Loucy (cell line): ENCODE measurements at regions not wholly inside any gene's neighbourhood (a gene's known extent, or its start where the extent isn't known, plus 50 kb on each side); places are given as distances from the start of the nearest gene placed in this dataset.

Source experiments
- H2AFZ ChIP-seq: fragments of 200-600 bp; sonication (generic); 2 replicates; pipeline ENCODE4 v1.6.0; 2016; ENCODE audit warnings: antibody characterized with exemption, mild to moderate bottlenecking, low read length, moderate library complexity
- H3F3A ChIP-seq: fragments of 200-600 bp; 2 replicates; pipeline ENCODE4 v1.6.0; 2016; ENCODE audit warnings: antibody characterized with exemption, low read depth, mild to moderate bottlenecking
- H3K27me3 ChIP-seq: fragments of 200-600 bp; sonication (generic); 2 replicates; pipeline ENCODE4 v1.6.1; 2014; ENCODE audit warnings: low read length, mild to moderate bottlenecking; ENCODE audit not compliant: insufficient read depth, poor library complexity, severe bottlenecking
- H3K36me3 ChIP-seq: fragments of 200-600 bp; sonication (generic); 2 replicates; pipeline ENCODE4 v1.6.1; 2016; ENCODE audit warnings: low read length; ENCODE audit not compliant: insufficient read depth
- H3K4me1 ChIP-seq: fragments of 200-600 bp; sonication (generic); 2 replicates; pipeline ENCODE4 v1.5.1; 2014; ENCODE audit warnings: low read length, mild to moderate bottlenecking; ENCODE audit not compliant: insufficient read depth, poor library complexity, severe bottlenecking
- H3K4me2 ChIP-seq: fragments of 200-600 bp; sonication (generic); 2 replicates; pipeline ENCODE4 v1.6.0; 2014; ENCODE audit warnings: antibody characterized with exemption, low read length, low read depth, mild to moderate bottlenecking; ENCODE audit not compliant: poor library complexity, severe bottlenecking
- H3K4me3 ChIP-seq: fragments of 200-600 bp; sonication (generic); 2 replicates; pipeline ENCODE4 v1.5.1; 2014; ENCODE audit warnings: low read length, mild to moderate bottlenecking, mixed read lengths; ENCODE audit not compliant: poor library complexity, severe bottlenecking
- H3K79me2 ChIP-seq: fragments of 200-600 bp; sonication (generic); 2 replicates; pipeline ENCODE4 v1.6.1; 2014; ENCODE audit warnings: low read length; ENCODE audit not compliant: insufficient read depth
- H3K9ac ChIP-seq: fragments of 200-600 bp; sonication (generic); 2 replicates; pipeline ENCODE4 v1.6.0; 2014; ENCODE audit warnings: mild to moderate bottlenecking, low read depth, low read length, moderate library complexity; ENCODE audit not compliant: poor library complexity, severe bottlenecking
- H3K9me2 ChIP-seq: fragments of 200-600 bp; sonication (generic); replicated peaks from 2 replicates; pipeline ENCODE4 v1.6.1; 2016; ENCODE audit warnings: low read depth, low read length, mixed read lengths
- H3K9me3 ChIP-seq: fragments of 200-600 bp; sonication (generic); 2 replicates; pipeline ENCODE4 v1.6.1; 2014; ENCODE audit warnings: mild to moderate bottlenecking, antibody characterized with exemption, low read length, low read depth; ENCODE audit not compliant: insufficient read depth
- H4K20me1 ChIP-seq: fragments of 200-600 bp; sonication (generic); 2 replicates; pipeline ENCODE4 v1.6.0; 2014; ENCODE audit warnings: antibody characterized with exemption, low read length, mild to moderate bottlenecking; ENCODE audit not compliant: insufficient read depth, poor library complexity, severe bottlenecking
- EZH2phosphoT487 ChIP-seq: fragments of 200-600 bp; IDR thresholded peaks from 2 replicates; pipeline ENCODE4 v1.6.1; 2018; ENCODE audit warnings: antibody characterized with exemption, mild to moderate bottlenecking, moderate library complexity, borderline replicate concordance
- TF ChIP-seq, protein P1 (sequence below): fragments of 200-600 bp; sonication (generic); conservative IDR thresholded peaks from 2 replicates; pipeline ENCODE4 v1.5.1; 2014; ENCODE audit warnings: mild to moderate bottlenecking, antibody characterized with exemption, low read length

DNA sequence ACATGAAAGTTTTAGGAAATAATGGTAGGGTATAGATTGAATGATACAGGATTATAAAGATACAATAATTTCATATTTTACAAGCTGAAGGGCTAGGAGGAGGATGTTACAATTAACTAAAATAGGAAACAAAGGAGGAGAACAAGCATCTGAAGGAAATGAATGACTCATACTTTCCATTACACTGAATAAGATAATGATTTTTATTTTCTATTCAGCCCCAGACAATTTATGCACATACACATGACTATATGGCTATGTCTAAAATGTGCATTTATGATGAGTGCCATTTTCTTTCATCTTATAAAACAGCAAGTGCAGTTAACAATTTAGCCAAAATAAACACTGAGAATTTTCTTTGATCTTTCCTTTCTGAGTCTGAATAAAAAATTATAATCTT is 994.6 kb upstream of the ADGRB3 start:
- Histone ChIP-seq H3F3A (no peaks in the 10 kb centered on the region), H3K4me3 (no peak overlapping the region), H3K36me3 (no peaks in the 10 kb centered on the region), H3K4me2 (no peak overlapping the region), H4K20me1 (no peaks in the 10 kb centered on the region), H2AFZ (no peak overlapping the region), H3K9me3 (no peaks in the 10 kb centered on the region), H3K79me2 (no peaks in the 10 kb centered on the region), H3K27me3 (no peaks in the 10 kb centered on the region), H3K4me1 (no peaks in the 10 kb centered on the region), H3K9me2 (0 out of 2 replicates have a peak, but pooled peaks cover 3% of the 10 kb centered on the region), H3K9ac (no peak overlapping the region)
- TF ChIP-seq EZH2phosphoT487 = no peak
- TF ChIP-seq, protein P1, sequence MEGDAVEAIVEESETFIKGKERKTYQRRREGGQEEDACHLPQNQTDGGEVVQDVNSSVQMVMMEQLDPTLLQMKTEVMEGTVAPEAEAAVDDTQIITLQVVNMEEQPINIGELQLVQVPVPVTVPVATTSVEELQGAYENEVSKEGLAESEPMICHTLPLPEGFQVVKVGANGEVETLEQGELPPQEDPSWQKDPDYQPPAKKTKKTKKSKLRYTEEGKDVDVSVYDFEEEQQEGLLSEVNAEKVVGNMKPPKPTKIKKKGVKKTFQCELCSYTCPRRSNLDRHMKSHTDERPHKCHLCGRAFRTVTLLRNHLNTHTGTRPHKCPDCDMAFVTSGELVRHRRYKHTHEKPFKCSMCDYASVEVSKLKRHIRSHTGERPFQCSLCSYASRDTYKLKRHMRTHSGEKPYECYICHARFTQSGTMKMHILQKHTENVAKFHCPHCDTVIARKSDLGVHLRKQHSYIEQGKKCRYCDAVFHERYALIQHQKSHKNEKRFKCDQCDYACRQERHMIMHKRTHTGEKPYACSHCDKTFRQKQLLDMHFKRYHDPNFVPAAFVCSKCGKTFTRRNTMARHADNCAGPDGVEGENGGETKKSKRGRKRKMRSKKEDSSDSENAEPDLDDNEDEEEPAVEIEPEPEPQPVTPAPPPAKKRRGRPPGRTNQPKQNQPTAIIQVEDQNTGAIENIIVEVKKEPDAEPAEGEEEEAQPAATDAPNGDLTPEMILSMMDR = no peak

DNA sequence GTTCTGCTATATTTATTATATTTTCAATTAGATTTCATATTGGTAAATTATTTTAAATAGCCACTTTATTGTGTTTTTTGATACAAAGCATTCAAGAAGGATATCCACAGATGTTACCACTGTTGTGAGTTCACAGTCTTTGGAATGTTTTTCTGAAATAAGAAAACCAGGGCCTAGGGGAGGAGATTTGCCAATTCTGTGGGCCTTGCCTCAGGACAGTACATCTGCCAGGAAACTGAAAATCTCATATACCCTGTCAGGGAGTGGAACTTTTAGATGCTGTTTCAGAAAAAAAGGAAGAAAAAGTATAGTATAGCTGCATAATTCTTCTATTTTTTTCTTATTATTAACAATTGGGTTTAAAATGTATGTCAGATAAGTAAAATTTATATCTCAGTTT is 995.9 kb upstream of the ADGRB3 start:
- H3K27me3 ChIP-seq = no peaks in the 10 kb centered on the region
- H3K4me1 ChIP-seq = no peaks in the 10 kb centered on the region
- no peak overlapping the region for H3K9ac ChIP-seq
- H3K9me3 ChIP-seq = no peaks in the 10 kb centered on the region
- H3F3A ChIP-seq = no peaks in the 10 kb centered on the region
- no peaks in the 10 kb centered on the region for H3K79me2 ChIP-seq
- H2AFZ ChIP-seq = no peak overlapping the region
- H3K9me2 ChIP-seq = 0 out of 2 replicates have a peak, but pooled peaks cover 3% of the 10 kb centered on the region
- H3K4me3 ChIP-seq = no peak overlapping the region
- H3K36me3 ChIP-seq = no peaks in the 10 kb centered on the region
- TF ChIP-seq, protein P1 = no peak
- no peak for TF ChIP-seq EZH2phosphoT487
- no peak overlapping the region for H3K4me2 ChIP-seq
- H4K20me1 ChIP-seq = no peaks in the 10 kb centered on the region

DNA sequence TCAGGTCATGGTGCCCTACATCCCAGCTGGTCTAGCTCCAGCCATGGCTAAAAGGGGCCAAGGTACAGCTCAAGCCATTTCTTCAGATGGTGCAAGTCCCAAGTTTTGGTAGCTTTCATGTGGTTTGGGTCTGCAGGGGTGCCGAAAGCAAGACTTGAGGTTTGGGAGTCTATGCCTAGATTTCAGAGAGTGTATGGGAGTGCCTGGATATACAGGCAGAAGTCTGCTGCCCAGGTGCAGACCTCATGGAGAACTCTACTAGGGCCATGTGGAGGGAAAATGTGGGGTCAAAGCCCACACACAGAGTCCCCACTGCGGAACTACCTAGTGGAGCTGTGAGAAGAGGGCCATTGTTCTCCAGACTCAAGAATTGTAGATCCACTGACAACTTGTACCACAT is 1000.9 kb upstream of the ADGRB3 start:
- no peak overlapping the region for H3K4me2 ChIP-seq
- H4K20me1 ChIP-seq = no peaks in the 10 kb centered on the region
- H3K9me3 ChIP-seq = no peaks in the 10 kb centered on the region
- no peaks in the 10 kb centered on the region for H3K27me3 ChIP-seq
- H2AFZ ChIP-seq = no peak overlapping the region
- 0 out of 2 replicates have a peak, but pooled peaks cover 3% of the 10 kb centered on the region for H3K9me2 ChIP-seq
- H3K9ac ChIP-seq = no peak overlapping the region
- H3F3A ChIP-seq = no peaks in the 10 kb centered on the region
- no peak overlapping the region for H3K4me3 ChIP-seq
- H3K79me2 ChIP-seq = no peaks in the 10 kb centered on the region
- H3K4me1 ChIP-seq = no peaks in the 10 kb centered on the region
- no peaks in the 10 kb centered on the region for H3K36me3 ChIP-seq
- TF ChIP-seq EZH2phosphoT487 = no peak
- TF ChIP-seq, protein P1 = no peak
